A673 (cell line): ENCODE measurements at regions not wholly inside any gene's neighbourhood (a gene's known extent, or its start where the extent isn't known, plus 50 kb on each side); places are given as distances from the start of the nearest gene placed in this dataset.

ENCODE experiments used
- BruUV-seq: library from RNA; stranded (reverse); fragments of 400-500 nt; replicated peaks from 2 replicates; lab custom pipeline; 2021; lab: Mats Ljungman, UMichigan
- CTCF ChIA-PET: fragments of 300-600 bp; sonication (Branson Sonifier 250); formaldehyde crosslinking; loops from one replicate; lab custom pipeline; 2022; ENCODE audit warnings: antibody characterized with exemption; lab: Charles Lee
- POLR2A ChIA-PET: fragments of 300-600 bp; sonication (Branson Sonifier 250); formaldehyde crosslinking; loops from one replicate; lab custom pipeline; 2022; ENCODE audit warnings: antibody characterized with exemption; ENCODE audit not compliant: low non-redundant PET; lab: Charles Lee
- DNase-seq: peaks from one replicate; pipeline ENCODE4 v3.0.0-alpha.2; 2015; ENCODE audit warnings: low spot score
- H3K27ac ChIP-seq: fragments of 200-600 bp; sonication (generic); 2 replicates; pipeline ENCODE4 v1.5.1; 2016; ENCODE audit warnings: mixed run types, low read depth, mild to moderate bottlenecking, mixed read lengths, antibody characterized with exemption, low read length; ENCODE audit not compliant: poor library complexity, severe bottlenecking
- H3K27me3 ChIP-seq: fragments of 200-600 bp; sonication (generic); replicated peaks from 2 replicates; pipeline ENCODE4 v1.6.1; 2017; ENCODE audit warnings: mixed run types, low read depth, mild to moderate bottlenecking, mixed read lengths, antibody characterized with exemption, low read length; ENCODE audit not compliant: insufficient read depth, poor library complexity
- H3K36me3 ChIP-seq: fragments of 200-600 bp; sonication (generic); 2 replicates; pipeline ENCODE4 v1.6.1; 2016; ENCODE audit warnings: mixed run types, mild to moderate bottlenecking, mixed read lengths, antibody characterized with exemption, low read length; ENCODE audit not compliant: insufficient read depth, poor library complexity, severe bottlenecking
- H3K4me1 ChIP-seq: fragments of 200-600 bp; sonication (generic); 2 replicates; pipeline ENCODE4 v1.6.1; 2017; ENCODE audit warnings: mixed run types, mild to moderate bottlenecking, mixed read lengths, antibody characterized with exemption, low read length; ENCODE audit not compliant: insufficient read depth, poor library complexity, severe bottlenecking
- H3K4me3 ChIP-seq: fragments of 200-600 bp; sonication (generic); 2 replicates; pipeline ENCODE4 v1.5.1; 2016; ENCODE audit warnings: low read depth, mixed run types, mild to moderate bottlenecking, mixed read lengths, low read length; ENCODE audit not compliant: poor library complexity, severe bottlenecking
- H3K9me3 ChIP-seq: fragments of 200-600 bp; sonication (generic); 2 replicates; pipeline ENCODE4 v1.6.1; 2016; ENCODE audit warnings: mixed run types, low read depth, mild to moderate bottlenecking, mixed read lengths, antibody characterized with exemption, low read length; ENCODE audit not compliant: poor library complexity, severe bottlenecking
- EZH2 ChIP-seq: fragments of 200-600 bp; sonication (generic); IDR thresholded peaks from 2 replicates; pipeline ENCODE4 v1.6.1; 2017; ENCODE audit warnings: borderline replicate concordance, low read depth, mild to moderate bottlenecking, mixed read lengths, antibody characterized with exemption, low read length; ENCODE audit not compliant: poor library complexity, severe bottlenecking
- intact Hi-C: fragments of 100-400 bp; cut with micrococcal nuclease; formaldehyde crosslinking; loops from one replicate; pipeline ENCODE4 v1.10.0; 2022; ENCODE audit not compliant: unreplicated experiment
- TF ChIP-seq, protein P1 (sequence below): fragments of 300-800, 200-600 bp; sonication (generic); conservative IDR thresholded peaks from 2 replicates; pipeline ENCODE4 v1.5.1; 2017; ENCODE audit warnings: low read depth, mild to moderate bottlenecking, antibody characterized with exemption, low read length, moderate library complexity, mixed read lengths

DNA sequence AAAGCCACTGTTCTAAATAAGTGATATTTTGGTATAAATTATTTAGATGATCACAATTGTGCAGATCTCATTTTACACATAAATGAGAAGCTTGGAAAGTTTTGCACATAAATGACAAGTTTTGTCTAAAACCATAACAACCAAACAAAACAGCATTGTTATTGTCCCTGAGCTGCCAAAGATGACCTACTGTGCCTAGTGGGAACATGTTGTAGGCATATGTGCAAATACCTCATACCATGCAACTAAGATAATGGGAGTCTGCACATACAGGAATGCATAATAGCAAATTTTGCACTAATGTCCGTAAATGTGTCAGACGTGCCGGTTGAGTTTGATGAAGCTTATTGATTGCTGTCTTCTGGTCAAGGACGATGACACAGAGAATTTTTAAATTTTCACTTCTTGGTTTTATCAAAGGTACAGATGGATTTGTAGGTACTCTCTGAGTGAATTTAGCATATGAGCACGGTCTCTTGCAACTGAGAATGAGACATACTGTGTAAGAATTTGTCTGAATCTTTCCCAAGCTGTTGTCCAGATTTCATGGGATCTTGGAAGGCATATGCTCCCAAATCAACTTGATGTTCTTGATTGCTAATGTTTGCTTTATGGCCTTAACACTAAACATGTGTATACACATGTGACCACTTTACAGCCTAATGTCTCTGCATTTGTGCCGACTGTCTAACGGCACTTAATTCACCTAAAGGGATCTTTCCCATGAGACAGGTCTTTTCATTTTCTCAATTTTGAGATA, 1133.5 kb downstream of the FAT4 start:
- no peaks in the 10 kb centered on the region for H3K36me3 ChIP-seq
- TF ChIP-seq, protein P1, sequence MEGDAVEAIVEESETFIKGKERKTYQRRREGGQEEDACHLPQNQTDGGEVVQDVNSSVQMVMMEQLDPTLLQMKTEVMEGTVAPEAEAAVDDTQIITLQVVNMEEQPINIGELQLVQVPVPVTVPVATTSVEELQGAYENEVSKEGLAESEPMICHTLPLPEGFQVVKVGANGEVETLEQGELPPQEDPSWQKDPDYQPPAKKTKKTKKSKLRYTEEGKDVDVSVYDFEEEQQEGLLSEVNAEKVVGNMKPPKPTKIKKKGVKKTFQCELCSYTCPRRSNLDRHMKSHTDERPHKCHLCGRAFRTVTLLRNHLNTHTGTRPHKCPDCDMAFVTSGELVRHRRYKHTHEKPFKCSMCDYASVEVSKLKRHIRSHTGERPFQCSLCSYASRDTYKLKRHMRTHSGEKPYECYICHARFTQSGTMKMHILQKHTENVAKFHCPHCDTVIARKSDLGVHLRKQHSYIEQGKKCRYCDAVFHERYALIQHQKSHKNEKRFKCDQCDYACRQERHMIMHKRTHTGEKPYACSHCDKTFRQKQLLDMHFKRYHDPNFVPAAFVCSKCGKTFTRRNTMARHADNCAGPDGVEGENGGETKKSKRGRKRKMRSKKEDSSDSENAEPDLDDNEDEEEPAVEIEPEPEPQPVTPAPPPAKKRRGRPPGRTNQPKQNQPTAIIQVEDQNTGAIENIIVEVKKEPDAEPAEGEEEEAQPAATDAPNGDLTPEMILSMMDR, result no peak
- no peak for TF ChIP-seq EZH2
- intact Hi-C loops, result no loop called here
- H3K27me3 ChIP-seq, result no peaks in the 10 kb centered on the region
- H3K4me3 ChIP-seq, result no peak overlapping the region
- H3K27ac ChIP-seq, result no peak overlapping the region
- no peaks in the 10 kb centered on the region for H3K9me3 ChIP-seq
- POLR2A ChIA-PET, result no interaction called here
- CTCF ChIA-PET, result no interaction called here
- no peak for DNase-seq
- H3K4me1 ChIP-seq, result no peaks in the 10 kb centered on the region
- no TSS peak for BruUV-seq

DNA sequence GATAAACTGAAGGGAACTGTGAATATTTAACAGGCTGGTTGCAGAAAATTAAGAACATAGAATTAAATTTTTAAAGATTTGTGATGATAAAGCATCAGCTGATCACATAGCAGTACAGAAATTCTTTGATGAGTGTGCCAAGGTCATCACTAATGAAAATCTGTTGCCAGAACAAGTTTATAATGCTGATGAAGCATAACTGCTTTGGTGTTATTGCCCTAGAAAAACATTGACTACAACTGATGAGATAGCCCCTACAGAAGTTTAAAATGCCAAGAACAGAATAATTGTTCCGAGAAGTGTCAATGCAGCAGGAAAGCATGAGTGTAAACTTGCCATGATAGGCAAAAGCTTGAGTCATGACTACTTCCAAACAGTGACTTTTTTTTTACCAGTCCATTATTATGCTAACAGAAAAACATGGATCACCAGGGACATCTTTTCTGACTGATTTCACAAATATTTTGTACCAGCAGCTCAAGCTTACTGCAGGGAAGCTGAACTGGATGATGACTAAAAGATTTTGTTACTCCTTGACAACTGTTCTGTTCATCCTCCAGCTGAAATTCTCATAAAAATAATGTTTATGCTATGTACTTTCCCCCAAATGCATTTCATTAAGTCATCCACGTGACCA, 1136.6 kb downstream of the FAT4 start:
- H3K4me3 ChIP-seq, result no peak overlapping the region
- POLR2A ChIA-PET, result no interaction called here
- no peak overlapping the region for H3K27ac ChIP-seq
- TF ChIP-seq, protein P1, result no peak
- no peak for TF ChIP-seq EZH2
- no peaks in the 10 kb centered on the region for H3K36me3 ChIP-seq
- CTCF ChIA-PET, result no interaction called here
- H3K4me1 ChIP-seq, result no peaks in the 10 kb centered on the region
- no peak for DNase-seq
- no peaks in the 10 kb centered on the region for H3K27me3 ChIP-seq
- no peaks in the 10 kb centered on the region for H3K9me3 ChIP-seq
- intact Hi-C loops, result no loop called here
- BruUV-seq, result no TSS peak

DNA sequence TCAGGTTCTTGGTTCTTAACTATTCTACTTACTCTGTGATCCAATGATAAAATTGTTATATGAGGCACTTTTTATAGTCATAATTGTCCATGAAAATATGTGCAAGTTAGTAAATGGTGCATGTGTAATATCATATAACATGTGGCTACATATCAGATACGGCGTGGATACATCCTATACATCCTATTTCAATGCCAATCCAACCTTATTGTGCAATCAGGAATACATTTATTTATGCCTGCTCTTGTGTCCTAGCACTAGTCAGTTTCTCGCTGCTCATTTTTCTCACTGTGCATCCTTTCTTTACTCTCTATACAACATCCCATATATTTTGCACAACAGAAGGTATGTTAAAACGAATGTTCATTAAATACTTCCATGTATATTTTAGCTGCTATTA, 1141.1 kb downstream of the FAT4 start:
- CTCF ChIA-PET, result no interaction called here
- Histone ChIP-seq H3K27me3 (no peaks in the 10 kb centered on the region), H3K4me1 (no peaks in the 10 kb centered on the region), H3K9me3 (no peaks in the 10 kb centered on the region), H3K4me3 (no peak overlapping the region), H3K36me3 (no peaks in the 10 kb centered on the region), H3K27ac (no peak overlapping the region)
- DNase-seq, result no peak
- no TSS peak for BruUV-seq
- TF ChIP-seq, protein P1, result no peak
- no peak for TF ChIP-seq EZH2
- intact Hi-C loops, result no loop called here
- POLR2A ChIA-PET, result no interaction called here
